H1 (cell line): ENCODE measurements at regions not wholly inside any gene's neighbourhood (a gene's known extent, or its start where the extent isn't known, plus 50 kb on each side); places are given as distances from the start of the nearest gene placed in this dataset.

Experiments used
- CTCF ChIA-PET: fragments of 300-600 bp; sonication (Branson Sonifier 250); formaldehyde crosslinking; loops from one replicate; lab custom pipeline; 2021; ENCODE audit not compliant: partially characterized antibody; lab: Charles Lee
- POLR2A ChIA-PET: fragments of 300-600 bp; sonication (Branson Sonifier 250); formaldehyde crosslinking; loops from one replicate; lab custom pipeline; 2021; ENCODE audit warnings: inconsistent platforms; ENCODE audit not compliant: partially characterized antibody; lab: Charles Lee
- DNase-seq, 2 experiments: peaks; one replicate each; pipeline versions ENCODE4 v3.0.0 to v3.0.0-alpha.2; 2010 to 2022; ENCODE audit warnings: low spot score in 2 of 2, low read depth in 1 of 2, mixed read lengths in 1 of 2
- FAIRE-seq: peaks from 2 replicates; lab custom pipeline; 2011; peaks lifted over from hg19 to GRCh38; lab: Jason Lieb, UNC
- H2AFZ ChIP-seq: 2 replicates; pipeline ENCODE4 v1.8.1; 2012; ENCODE audit warnings: low read length, inconsistent platforms
- H2AK5ac ChIP-seq: 2 replicates; pipeline ENCODE4 v1.6.1; 2013; ENCODE audit warnings: low read depth, low read length
- H2BK120ac ChIP-seq: replicated peaks from 2 replicates; pipeline ENCODE3; 2013; ENCODE audit warnings: low read depth, low read length, inconsistent platforms
- H2BK12ac ChIP-seq: 2 replicates; pipeline ENCODE4 v1.6.1; 2013; ENCODE audit warnings: low read depth, low read length
- H2BK15ac ChIP-seq: 2 replicates; pipeline ENCODE4 v1.6.1; 2013; ENCODE audit warnings: low read length
- H2BK20ac ChIP-seq: 2 replicates; pipeline ENCODE4 v1.6.1; 2013; ENCODE audit warnings: low read length
- H2BK5ac ChIP-seq: 2 replicates; pipeline ENCODE4 v1.6.1; 2013; ENCODE audit warnings: low read depth, low read length
- H3K14ac ChIP-seq: 2 replicates; pipeline ENCODE4 v1.6.1; 2013; ENCODE audit warnings: inconsistent platforms; ENCODE audit not compliant: insufficient read length
- H3K18ac ChIP-seq: 2 replicates; pipeline ENCODE4 v1.6.1; 2013; ENCODE audit warnings: low read length; ENCODE audit errors: extremely low read depth
- H3K23ac ChIP-seq: 2 replicates; pipeline ENCODE4 v1.6.1; 2013; ENCODE audit warnings: inconsistent platforms; ENCODE audit not compliant: insufficient read length
- H3K23me2 ChIP-seq: 2 replicates; pipeline ENCODE4 v1.6.1; 2013; ENCODE audit warnings: low read depth, low read length
- H3K27ac ChIP-seq: 2 replicates; pipeline ENCODE4 v1.6.1; 2011; ENCODE audit warnings: low read depth, low read length, inconsistent platforms
- H3K27me3 ChIP-seq, 4 experiments: replicated peaks in 1 of 4; 1 replicate in 1 of 4; 2 replicates in 3 of 4; pipeline versions ENCODE4 v1.6.1 to v1.8.1; 2011 to 2013; ENCODE audit warnings: low read length in 3 of 4, mild to moderate bottlenecking in 3 of 4, inconsistent platforms in 2 of 4, mixed read lengths in 2 of 4, moderate library complexity in 1 of 4; ENCODE audit not compliant: control insufficient read depth in 3 of 4, insufficient read depth in 3 of 4; ENCODE audit errors: extremely low read depth in 1 of 4
- H3K36me3 ChIP-seq, 4 experiments: 2 replicates each; pipeline versions ENCODE4 v1.6.1 to v1.8.1; 2011 to 2013; ENCODE audit warnings: mild to moderate bottlenecking in 4 of 4, low read length in 3 of 4, moderate library complexity in 2 of 4, control low read depth in 1 of 4, inconsistent platforms in 1 of 4; ENCODE audit not compliant: insufficient read depth in 4 of 4, control insufficient read depth in 2 of 4
- H3K4ac ChIP-seq: replicated peaks from 2 replicates; pipeline ENCODE3; 2013; ENCODE audit warnings: low read length, low read depth, mixed read lengths, inconsistent platforms; ENCODE audit not compliant: insufficient read length
- H3K4me1 ChIP-seq, 4 experiments: replicated peaks in 1 of 4; 1 replicate in 1 of 4; 2 replicates in 3 of 4; pipeline versions ENCODE4 v1.6.1 to v1.8.1; 2011 to 2013; ENCODE audit warnings: low read length in 3 of 4, inconsistent platforms in 2 of 4, mixed read lengths in 1 of 4; ENCODE audit not compliant: insufficient read depth in 4 of 4, control insufficient read depth in 3 of 4
- H3K4me2 ChIP-seq, 2 experiments: 2 replicates each; pipeline versions ENCODE4 v1.6.1 to v1.8.1; 2011 to 2013; ENCODE audit warnings: low read depth in 2 of 2, low read length in 2 of 2, control low read depth in 1 of 2, inconsistent platforms in 1 of 2, mild to moderate bottlenecking in 1 of 2; ENCODE audit not compliant: insufficient read depth in 1 of 2
- H3K4me3 ChIP-seq, 4 experiments: fragments of 200-600, 300-600 bp in 1 of 4; sonication (generic), shearing (Covaris generic), sonication (Bioruptor Twin) in 1 of 4; 2 replicates each; pipeline versions ENCODE4 v1.5.1 to v1.8.1; 2011 to 2016; ENCODE audit warnings: low read length in 4 of 4, low read depth in 3 of 4, control low read depth in 2 of 4, inconsistent platforms in 2 of 4, mild to moderate bottlenecking in 2 of 4, mixed read lengths in 1 of 4, moderate library complexity in 1 of 4; ENCODE audit not compliant: insufficient read depth in 2 of 4; ENCODE audit errors: extremely low read depth in 1 of 4
- H3K56ac ChIP-seq: replicated peaks from 2 replicates; pipeline ENCODE3; 2013; ENCODE audit warnings: low read depth, mild to moderate bottlenecking, mixed read lengths, low read length, inconsistent platforms; ENCODE audit not compliant: insufficient read length
- H3K79me1 ChIP-seq: 2 replicates; pipeline ENCODE4 v1.6.1; 2013; ENCODE audit warnings: low read depth, low read length, control low read depth
- H3K79me2 ChIP-seq, 2 experiments: 2 replicates each; pipeline versions ENCODE4 v1.6.1 to v1.8.1; 2012 to 2013; ENCODE audit warnings: low read length in 2 of 2, mild to moderate bottlenecking in 2 of 2, inconsistent platforms in 1 of 2; ENCODE audit not compliant: insufficient read depth in 2 of 2, control insufficient read depth in 1 of 2
- H3K9ac ChIP-seq, 4 experiments: replicated peaks in 1 of 4; 1 replicate in 1 of 4; 2 replicates in 3 of 4; pipeline versions ENCODE4 v1.6.1 to v1.8.1; 2011 to 2013; ENCODE audit warnings: low read depth in 3 of 4, low read length in 3 of 4, control low read depth in 2 of 4, mild to moderate bottlenecking in 2 of 4, moderate library complexity in 2 of 4, inconsistent platforms in 1 of 4; ENCODE audit errors: extremely low read depth in 1 of 4
- H3K9me3 ChIP-seq, 2 experiments: 2 replicates each; pipeline versions ENCODE4 v1.6.1 to v1.8.1; 2012 to 2013; ENCODE audit warnings: mild to moderate bottlenecking in 2 of 2, moderate library complexity in 2 of 2, control low read depth in 1 of 2, inconsistent platforms in 1 of 2, low read depth in 1 of 2, low read length in 1 of 2, mixed read lengths in 1 of 2; ENCODE audit not compliant: insufficient read depth in 2 of 2
- H4K20me1 ChIP-seq, 2 experiments: replicated peaks in 1 of 2; 2 replicates each; pipeline versions ENCODE3 to v1.8.1; 2011 to 2013; ENCODE audit warnings: inconsistent platforms in 2 of 2, low read length in 2 of 2, mild to moderate bottlenecking in 1 of 2; ENCODE audit not compliant: insufficient read depth in 2 of 2, control insufficient read depth in 1 of 2
- H4K5ac ChIP-seq: 2 replicates; pipeline ENCODE4 v1.6.1; 2013; ENCODE audit warnings: low read length, low read depth, mixed read lengths, inconsistent platforms; ENCODE audit not compliant: insufficient read length
- H4K8ac ChIP-seq: 2 replicates; pipeline ENCODE4 v1.8.0; 2013; ENCODE audit warnings: mild to moderate bottlenecking, moderate library complexity, low read length, inconsistent platforms; ENCODE audit not compliant: insufficient read depth; ENCODE audit errors: extremely low read depth
- H4K91ac ChIP-seq: replicated peaks from 2 replicates; pipeline ENCODE3; 2013; ENCODE audit warnings: low read length, mixed read lengths, inconsistent platforms; ENCODE audit not compliant: insufficient read length
- RAD21 ChIP-seq, 2 experiments: IDR thresholded peaks in 1 of 2; conservative IDR thresholded peaks in 1 of 2; 2 replicates each; pipeline ENCODE4 v1.6.1; 2011; ENCODE audit warnings: low read depth in 2 of 2, low read length in 2 of 2, improper control_type of control experiment in 1 of 2, inconsistent platforms in 1 of 2, mild to moderate bottlenecking in 1 of 2, moderate library complexity in 1 of 2
- RFX5 ChIP-seq: IDR thresholded peaks from 2 replicates; pipeline ENCODE4 v1.6.1; 2011; ENCODE audit warnings: low read depth, low read length, improper control_type of control experiment, borderline replicate concordance
- SP1 ChIP-seq: IDR thresholded peaks from 2 replicates; pipeline ENCODE4 v1.6.1; 2011; ENCODE audit warnings: low read depth, low read length
- SP2 ChIP-seq: IDR thresholded peaks from 2 replicates; pipeline ENCODE4 v1.6.1; 2012; ENCODE audit warnings: mild to moderate bottlenecking, low read length, inconsistent platforms
- WGBS, 2 experiments: shearing (Covaris generic) in 1 of 2; methylation state at CpG; one replicate each; pipeline versions ENCODE4 v1.1.6 to v1.1.7; 2013 to 2015; ENCODE audit warnings: low lambda C conversion rate in 2 of 2, mixed read lengths in 2 of 2, inconsistent platforms in 1 of 2, low coverage in 1 of 2, missing lambda C conversion rate in 1 of 2; ENCODE audit not compliant: insufficient replicate concordance in 2 of 2, insufficient coverage in 1 of 2, insufficient read length in 1 of 2; ENCODE audit errors: extremely low coverage in 1 of 2, missing lambda C conversion rate in 1 of 2; 5-methylcytosine and 5-hydroxymethylcytosine counted together

DNA sequence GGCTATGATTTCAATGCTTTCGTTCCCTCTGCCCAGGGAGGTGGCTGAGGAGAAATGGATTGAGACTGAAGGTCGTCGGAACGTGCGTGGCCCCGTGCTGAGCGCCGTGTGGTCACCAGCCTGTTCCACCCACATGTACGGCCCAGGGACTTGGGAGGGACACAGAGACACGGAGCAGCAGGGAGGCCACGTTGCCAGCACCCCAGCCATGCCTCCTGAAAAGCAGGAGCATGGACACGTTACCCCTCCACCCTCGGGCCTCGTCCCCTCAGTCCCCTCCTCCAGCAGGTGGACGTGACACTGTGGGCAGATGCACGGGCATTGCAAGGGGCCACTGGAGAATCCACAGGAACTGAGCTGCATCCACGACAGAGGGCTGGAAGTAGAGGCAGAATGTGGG lies 133.1 kb upstream of the CST7 start:
- H3K9me3 ChIP-seq, result peaks cover 0 to 3% of the 10 kb centered on the region in 2 experiments; a peak in 1 of 4 replicates
- CTCF ChIA-PET, result no interaction called here
- TF ChIP-seq RAD21 (IDR thresholded peaks at IDR 0.05 in 1 of 2, conservative IDR thresholded peaks at IDR 0.05 in 1 of 2; ENCODE audit: low read depth in 2 of 2, low read length in 2 of 2) (no peak), SP2 (no peak), RFX5 (no peak), SP1 (no peak)

More for the DNA sequence above, 133.1 kb upstream of the CST7 start:
- Histone ChIP-seq H3K4me3 (no peak overlapping the region), H3K27me3 (no peaks in the 10 kb centered on the region), H2AFZ (no peak overlapping the region), H2BK12ac (no peak overlapping the region), H4K91ac (no peak overlapping the region), H2BK20ac (no peak overlapping the region), H3K14ac (no peak overlapping the region), H4K5ac (no peak overlapping the region), H2BK120ac (no peak overlapping the region), H3K4me2 (no peak overlapping the region), H3K18ac (no peak overlapping the region), H3K27ac (no peak overlapping the region), H3K23me2 (no peaks in the 10 kb centered on the region), H2BK15ac (no peak overlapping the region), H3K4me1 (no peaks in the 10 kb centered on the region), H2AK5ac (no peak overlapping the region), H3K23ac (no peak overlapping the region), H4K20me1 (no peaks in the 10 kb centered on the region), H3K79me1 (peaks cover 3% of the 10 kb centered on the region; the same call in 1 of the 2 replicates), H2BK5ac (no peak overlapping the region), H3K56ac (no peak overlapping the region), H3K79me2 (no peaks in the 10 kb centered on the region), H3K36me3 (no peaks in the 10 kb centered on the region), H3K4ac (no peak overlapping the region), H3K9ac (no peak overlapping the region), H4K8ac (no peak overlapping the region)
- DNase-seq (no peak), FAIRE-seq (no peak)
- POLR2A ChIA-PET, result no interaction called here
- 91% methylated on average over 16 of the region's 17 CpGs; no CpG with 5 or more reads in 1 of the 2 experiments for WGBS, 2 experiments
